ENCODE measurements at regions not wholly inside any gene's neighbourhood (a gene's known extent, or its start where the extent isn't known, plus 50 kb on each side); places are given as distances from the start of the nearest gene placed in this dataset.

- TF ChIP-seq POLR2A (IDR thresholded peaks at IDR 0.05; ENCODE audit: low read length) (no peak), GATA1 (IDR thresholded peaks at IDR 0.05; ENCODE audit: low read depth, low read length) (no peak)
Observed at GRCh38 chr4:111873801-111874200, 271.5 kb upstream of the FAM241A start.
